H1 (cell line): ENCODE measurements at regions not wholly inside any gene's neighbourhood (a gene's known extent, or its start where the extent isn't known, plus 50 kb on each side); places are given as distances from the start of the nearest gene placed in this dataset.

Experiments used
- CTCF ChIP-seq, 3 experiments: IDR thresholded peaks; 1 replicate in 2 of 3; 2 replicates in 1 of 3; pipeline versions ENCODE4 v1.5.1 to v1.6.1; 2011; ENCODE audit warnings: low read length in 3 of 3, mild to moderate bottlenecking in 3 of 3, inconsistent platforms in 2 of 3, low read depth in 1 of 3, moderate library complexity in 1 of 3; ENCODE audit not compliant: insufficient read depth in 1 of 3; ENCODE audit errors: control extremely low read depth in 1 of 3
- EP300 ChIP-seq, 2 experiments: IDR thresholded peaks; 1 replicate in 1 of 2; 2 replicates in 1 of 2; pipeline ENCODE4 v1.6.1; 2011 to 2012; ENCODE audit warnings: low read depth in 2 of 2, low read length in 2 of 2, mild to moderate bottlenecking in 2 of 2, borderline replicate concordance in 1 of 2, inconsistent platforms in 1 of 2, moderate library complexity in 1 of 2
- MAFK ChIP-seq: IDR thresholded peaks from 2 replicates; pipeline ENCODE4 v1.6.1; 2012; ENCODE audit warnings: low read depth, mild to moderate bottlenecking, improper control_type of control experiment, low read length

GRCh38 chr2:18792226-18792629 is 202.9 kb upstream of the NT5C1B start:
- TF ChIP-seq EP300 (IDR thresholded peaks at IDR 0.05; ENCODE audit: borderline replicate concordance in 1 of 2, low read depth in 2 of 2, low read length in 2 of 2) = no peak
- no peak for TF ChIP-seq CTCF (IDR thresholded peaks at IDR 0.05; ENCODE audit: control extremely low read depth in 1 of 3, insufficient read depth in 1 of 3, low read depth in 1 of 3, low read length in 3 of 3)
- TF ChIP-seq MAFK = no peak
